ENCODE measurements at regions not wholly inside any gene's neighbourhood (a gene's known extent, or its start where the extent isn't known, plus 50 kb on each side); places are given as distances from the start of the nearest gene placed in this dataset.

- H3K27me3 ChIP-seq, result no peaks in the 10 kb centered on the region
- H3K4me3 ChIP-seq, result no peak overlapping the region
- intact Hi-C loops (cut with DNase I), result no loop called here
- no peak overlapping the region for H3K27ac ChIP-seq
- H3K9me3 ChIP-seq, result no peaks in the 10 kb centered on the region
- no peaks in the 10 kb centered on the region for H3K4me1 ChIP-seq
- TF ChIP-seq CTCF (IDR thresholded peaks at IDR 0.05), result no peak
- no peak for DNase-seq (ENCODE audit: low spot score in 2 of 2)
- H3K36me3 ChIP-seq, result no peaks in the 10 kb centered on the region
These were observed 218.2 kb downstream of the SH3BP4 start for GRCh38 chr2:235170016-235170415.

GRCh38 chr2:235170536-235171521, 219.0 kb downstream of the SH3BP4 start:
- intact Hi-C loops (cut with DNase I), result no loop called here
- Histone ChIP-seq H3K27me3 (no peaks in the 10 kb centered on the region), H3K4me3 (no peak overlapping the region), H3K36me3 (no peaks in the 10 kb centered on the region), H3K9me3 (no peaks in the 10 kb centered on the region), H3K27ac (no peak overlapping the region), H3K4me1 (no peaks in the 10 kb centered on the region)
- TF ChIP-seq CTCF (IDR thresholded peaks at IDR 0.05), result no peak
- DNase-seq (ENCODE audit: low spot score in 2 of 2), result no peak

GRCh38 chr2:235171550-235172031, 219.8 kb downstream of the SH3BP4 start:
- no peak overlapping the region for H3K4me3 ChIP-seq
- TF ChIP-seq CTCF (IDR thresholded peaks at IDR 0.05), result no peak
- DNase-seq (ENCODE audit: low spot score in 2 of 2), result no peak
- H3K9me3 ChIP-seq, result no peaks in the 10 kb centered on the region
- intact Hi-C loops (cut with DNase I), result no loop called here
- H3K4me1 ChIP-seq, result no peaks in the 10 kb centered on the region
- H3K36me3 ChIP-seq, result no peaks in the 10 kb centered on the region
- H3K27me3 ChIP-seq, result no peaks in the 10 kb centered on the region
- no peak overlapping the region for H3K27ac ChIP-seq

GRCh38 chr2:235180642-235181041, 228.8 kb downstream of the SH3BP4 start:
- H3K9me3 ChIP-seq, result no peaks in the 10 kb centered on the region
- H3K4me3 ChIP-seq, result no peak overlapping the region
- H3K27ac ChIP-seq, result no peak overlapping the region
- no peak for DNase-seq (ENCODE audit: low spot score in 2 of 2)
- intact Hi-C loops (cut with DNase I), result no loop called here
- TF ChIP-seq CTCF (IDR thresholded peaks at IDR 0.05), result no peak
- no peaks in the 10 kb centered on the region for H3K36me3 ChIP-seq
- H3K4me1 ChIP-seq, result no peaks in the 10 kb centered on the region
- H3K27me3 ChIP-seq, result no peaks in the 10 kb centered on the region

- Histone ChIP-seq H3K9me3 (no peaks in the 10 kb centered on the region), H3K27ac (no peak overlapping the region), H3K4me3 (no peak overlapping the region), H3K36me3 (no peaks in the 10 kb centered on the region), H3K4me1 (no peaks in the 10 kb centered on the region), H3K27me3 (no peaks in the 10 kb centered on the region)
- DNase-seq (ENCODE audit: low spot score in 2 of 2), result no peak
- TF ChIP-seq CTCF (IDR thresholded peaks at IDR 0.05), result no peak
- intact Hi-C loops (cut with DNase I), result no loop called here
These were observed 232.0 kb downstream of the SH3BP4 start for GRCh38 chr2:235183786-235184185.
